Upper lobe of left lung (tissue), 6 donors: ENCODE measurements at regions not wholly inside any gene's neighbourhood (a gene's known extent, or its start where the extent isn't known, plus 50 kb on each side); places are given as distances from the start of the nearest gene placed in this dataset.

Source experiments
- ATAC-seq, 2 donors: fragments of 200-7000 bp; cut with Tn5 transposase; one replicate each; pipeline ENCODE4 v1.9.1; 2022; ENCODE audit warnings: mild to moderate bottlenecking in 2 of 2, moderate library complexity in 2 of 2; ENCODE audit not compliant: low FRiP score in 2 of 2
- DNase-seq, 2 donors: peaks; one replicate each; pipeline ENCODE4 v3.0.0-alpha.2; 2019 to 2020
- H3K27ac ChIP-seq, 4 donors: fragments of 200-600 bp; sonication (generic); one replicate each; pipeline ENCODE4 v1.5.1; 2016 to 2019
- H3K27me3 ChIP-seq, 4 donors: fragments of 200-600 bp; sonication (generic); one replicate each; pipeline ENCODE4 v1.5.1; 2017 to 2019
- H3K36me3 ChIP-seq, 4 donors: fragments of 200-600 bp; sonication (generic); one replicate each; pipeline ENCODE4 v1.5.1; 2016 to 2019
- H3K4me1 ChIP-seq, 4 donors: fragments of 200-600 bp; sonication (generic); one replicate each; pipeline ENCODE4 v1.5.1; 2018 to 2019
- H3K4me3 ChIP-seq, 4 donors: fragments of 200-600 bp; sonication (generic); one replicate each; pipeline ENCODE4 v1.5.1; 2017 to 2019; ENCODE audit warnings: mild to moderate bottlenecking in 2 of 4, moderate library complexity in 1 of 4
- H3K9me3 ChIP-seq, 4 donors: fragments of 200-600 bp; sonication (generic); one replicate each; pipeline ENCODE4 v1.5.1; 2018 to 2019
- EP300 ChIP-seq, 4 donors: sonication (generic); formaldehyde crosslinking; IDR thresholded peaks; one replicate each; pipeline ENCODE4 v1.5.1; 2017; ENCODE audit warnings: antibody characterized with exemption in 4 of 4, control low read depth in 2 of 4
- POLR2A ChIP-seq, 4 donors: fragments of 450-650 bp; IDR thresholded peaks; one replicate each; pipeline ENCODE4 v1.5.1; 2016 to 2017; ENCODE audit warnings: antibody characterized with exemption in 4 of 4, mild to moderate bottlenecking in 2 of 4
- POLR2AphosphoS5 ChIP-seq, 2 donors: sonication (generic); formaldehyde crosslinking; IDR thresholded peaks; one replicate each; pipeline ENCODE4 v1.5.1; 2017; ENCODE audit warnings: antibody characterized with exemption in 2 of 2
- WGBS, 2 donors: methylation state at CpG; one replicate each; pipeline ENCODE4 v1.1.5; 2017 to 2018; 5-methylcytosine and 5-hydroxymethylcytosine counted together
- TF ChIP-seq, protein P1 (sequence below), 6 experiments: fragments of 450-650 bp in 4 of 6; fragments of 200-600 bp in 2 of 6; sonication (generic) in 2 of 6; IDR thresholded peaks; one replicate each; pipeline ENCODE4 v1.5.1; 2016 to 2019; ENCODE audit warnings: antibody characterized with exemption in 6 of 6
- donor health status: DM: no; HTN: no; CAD: no; lungs with moderate emphysema.
- donor health status: DM: no; HTN: yes; CAD: no; lungs with severe emphysema.

DNA sequence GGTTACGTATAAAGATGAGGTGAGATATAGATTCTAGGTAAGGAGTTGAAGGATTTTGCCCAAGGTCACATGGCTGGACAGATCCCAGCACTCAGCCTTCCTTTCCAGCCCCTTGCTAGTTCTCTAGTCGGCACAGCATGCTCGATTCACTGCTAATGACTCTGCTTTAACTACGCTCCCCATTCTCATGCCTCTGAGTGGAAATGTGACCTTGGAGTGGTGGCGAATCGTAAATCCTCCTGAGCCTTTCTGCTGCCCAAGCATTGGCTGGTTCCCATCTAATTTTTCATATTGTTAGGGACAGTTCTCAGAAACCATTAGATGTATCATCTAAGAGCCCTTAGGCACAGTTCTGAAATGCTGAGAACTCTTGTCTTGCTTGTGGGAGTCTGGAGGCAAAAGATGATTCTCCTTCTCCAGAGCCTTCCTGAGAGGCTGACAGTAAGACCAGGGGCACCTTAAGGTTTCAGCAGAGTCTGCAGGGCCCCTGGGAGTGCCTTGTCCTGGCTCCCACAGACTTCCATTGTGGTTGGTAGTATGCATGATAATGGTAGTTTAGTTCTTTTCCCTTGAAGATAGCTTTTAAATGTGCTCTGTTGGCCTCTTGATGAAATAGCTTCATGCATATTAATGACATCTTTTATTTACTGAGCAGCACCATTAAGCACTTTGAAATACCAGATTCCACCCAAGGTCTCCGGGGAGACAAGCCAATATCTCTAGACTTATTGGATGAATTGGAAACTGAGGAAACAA, 377.8 kb upstream of the SLC14A2 start:
- 90 to 92% methylated on average over 7 of the region's 7 CpGs for WGBS, 2 donors
- ATAC-seq = no peak

DNA sequence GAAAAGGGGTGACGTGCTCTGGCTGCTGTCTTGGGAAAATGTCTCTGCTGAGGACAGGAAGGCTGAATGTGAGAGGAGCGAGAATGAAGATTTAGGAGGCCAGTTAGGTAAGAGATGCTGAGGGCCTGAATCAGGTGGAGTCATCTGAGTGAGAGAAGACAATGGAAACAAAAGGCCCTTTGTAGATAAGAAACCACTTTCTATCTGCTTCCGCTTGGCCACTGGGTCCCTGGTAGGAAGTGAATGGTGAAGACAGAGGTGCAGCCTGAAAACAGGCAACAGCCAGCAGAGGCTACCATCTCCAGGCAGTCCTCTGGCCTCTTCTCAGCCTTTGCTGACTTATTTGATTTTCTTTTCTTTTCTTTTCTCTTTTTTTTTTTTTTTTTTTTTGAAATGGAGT, 374.0 kb upstream of the SLC14A2 start:
- no peak for ATAC-seq
- 89 to 92% methylated on average over 3 of the region's 3 CpGs for WGBS, 2 donors
- TF ChIP-seq, protein P1, sequence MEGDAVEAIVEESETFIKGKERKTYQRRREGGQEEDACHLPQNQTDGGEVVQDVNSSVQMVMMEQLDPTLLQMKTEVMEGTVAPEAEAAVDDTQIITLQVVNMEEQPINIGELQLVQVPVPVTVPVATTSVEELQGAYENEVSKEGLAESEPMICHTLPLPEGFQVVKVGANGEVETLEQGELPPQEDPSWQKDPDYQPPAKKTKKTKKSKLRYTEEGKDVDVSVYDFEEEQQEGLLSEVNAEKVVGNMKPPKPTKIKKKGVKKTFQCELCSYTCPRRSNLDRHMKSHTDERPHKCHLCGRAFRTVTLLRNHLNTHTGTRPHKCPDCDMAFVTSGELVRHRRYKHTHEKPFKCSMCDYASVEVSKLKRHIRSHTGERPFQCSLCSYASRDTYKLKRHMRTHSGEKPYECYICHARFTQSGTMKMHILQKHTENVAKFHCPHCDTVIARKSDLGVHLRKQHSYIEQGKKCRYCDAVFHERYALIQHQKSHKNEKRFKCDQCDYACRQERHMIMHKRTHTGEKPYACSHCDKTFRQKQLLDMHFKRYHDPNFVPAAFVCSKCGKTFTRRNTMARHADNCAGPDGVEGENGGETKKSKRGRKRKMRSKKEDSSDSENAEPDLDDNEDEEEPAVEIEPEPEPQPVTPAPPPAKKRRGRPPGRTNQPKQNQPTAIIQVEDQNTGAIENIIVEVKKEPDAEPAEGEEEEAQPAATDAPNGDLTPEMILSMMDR (IDR thresholded peaks at IDR 0.05) = no peak
- TF ChIP-seq POLR2A (IDR thresholded peaks at IDR 0.05) (no peak), POLR2AphosphoS5 (IDR thresholded peaks at IDR 0.05) (no peak), EP300 (IDR thresholded peaks at IDR 0.05) (no peak)
- H3K9me3 ChIP-seq = no peaks in the 10 kb centered on the region
- H3K4me3 ChIP-seq = no peak overlapping the region
- H3K27ac ChIP-seq = no peak overlapping the region
- H3K36me3 ChIP-seq = no peaks in the 10 kb centered on the region
- H3K4me1 ChIP-seq = no peaks in the 10 kb centered on the region
- H3K27me3 ChIP-seq = no peaks in the 10 kb centered on the region
- DNase-seq = no peak

More for the DNA sequence above, 377.8 kb upstream of the SLC14A2 start:
- DNase-seq = no peak
- no peak overlapping the region for H3K27ac ChIP-seq
- no peak for TF ChIP-seq EP300 (IDR thresholded peaks at IDR 0.05)
- TF ChIP-seq POLR2A (IDR thresholded peaks at IDR 0.05) = no peak
- no peaks in the 10 kb centered on the region for H3K9me3 ChIP-seq
- H3K4me3 ChIP-seq = no peak overlapping the region
- no peaks in the 10 kb centered on the region for H3K27me3 ChIP-seq
- no peaks in the 10 kb centered on the region for H3K36me3 ChIP-seq
- no peaks in the 10 kb centered on the region for H3K4me1 ChIP-seq

- DNase-seq (no peak), ATAC-seq (no peak)
- no peaks in the 10 kb centered on the region for H3K27me3 ChIP-seq
- no peak overlapping the region for H3K4me3 ChIP-seq
- H3K9me3 ChIP-seq = no peaks in the 10 kb centered on the region
- no peak overlapping the region for H3K27ac ChIP-seq
- TF ChIP-seq POLR2A (IDR thresholded peaks at IDR 0.05) = no peak
- TF ChIP-seq, protein P1 (IDR thresholded peaks at IDR 0.05) = no peak
- WGBS, 2 donors = 92 to 93% methylated on average over 8 of the region's 8 CpGs
- H3K36me3 ChIP-seq = no peaks in the 10 kb centered on the region
- no peaks in the 10 kb centered on the region for H3K4me1 ChIP-seq
Observed at GRCh38 chr18:45241982-45242565, 373.2 kb upstream of the SLC14A2 start.

- no peaks in the 10 kb centered on the region for H3K9me3 ChIP-seq
- no peak for DNase-seq
- no peaks in the 10 kb centered on the region for H3K36me3 ChIP-seq
- peak overlapping the region in 1 of 4 donors; percentile 25 for H3K27ac ChIP-seq
- no peak for ATAC-seq
- H3K27me3 ChIP-seq = no peaks in the 10 kb centered on the region
- 76 to 82% methylated on average over 7 of the region's 7 CpGs for WGBS, 2 donors
- TF ChIP-seq EP300 (IDR thresholded peaks at IDR 0.05) (no peak), POLR2A (IDR thresholded peaks at IDR 0.05) (no peak), POLR2AphosphoS5 (IDR thresholded peaks at IDR 0.05) (no peak)
- TF ChIP-seq, protein P1 (IDR thresholded peaks at IDR 0.05) = no peak
- H3K4me3 ChIP-seq = no peak overlapping the region
- peaks cover 0 to 11% (median 9%) of the 10 kb centered on the region in 4 donors for H3K4me1 ChIP-seq
Observed at GRCh38 chr18:45243340-45244110, 371.8 kb upstream of the SLC14A2 start.

- H3K9me3 ChIP-seq = no peaks in the 10 kb centered on the region
- H3K4me3 ChIP-seq = no peak overlapping the region
- H3K36me3 ChIP-seq = no peaks in the 10 kb centered on the region
- 94 to 97% methylated on average over 1 of the region's 1 CpG for WGBS, 2 donors
- no peak overlapping the region for H3K27ac ChIP-seq
- DNase-seq = no peak
- ATAC-seq = no peak
- TF ChIP-seq POLR2AphosphoS5 (IDR thresholded peaks at IDR 0.05) = no peak
- TF ChIP-seq POLR2A (IDR thresholded peaks at IDR 0.05) = no peak
- H3K4me1 ChIP-seq = peaks cover 0 to 14% (median 9%) of the 10 kb centered on the region in 4 donors
- H3K27me3 ChIP-seq = no peaks in the 10 kb centered on the region
Observed at GRCh38 chr18:45245091-45245511, 370.2 kb upstream of the SLC14A2 start.
